Colonic mucosa (tissue), 4 donors: ENCODE measurements at regions not wholly inside any gene's neighbourhood (a gene's known extent, or its start where the extent isn't known, plus 50 kb on each side); places are given as distances from the start of the nearest gene placed in this dataset.

ENCODE experiments used
- DNase-seq: peaks from one replicate; pipeline ENCODE4 v3.0.0-alpha.2; 2020
- H3K27ac ChIP-seq: fragments of 200-600 bp; one replicate; pipeline ENCODE4 v1.8.0; 2021
- H3K27me3 ChIP-seq: fragments of 200-600 bp; one replicate; pipeline ENCODE4 v1.8.0; 2021
- H3K36me3 ChIP-seq: fragments of 200-600 bp; one replicate; pipeline ENCODE4 v1.8.0; 2021
- H3K4me1 ChIP-seq: fragments of 200-600 bp; one replicate; pipeline ENCODE4 v1.8.0; 2021; ENCODE audit warnings: mild to moderate bottlenecking
- H3K4me3 ChIP-seq: fragments of 200-600 bp; one replicate; pipeline ENCODE4 v1.8.0; 2021
- H3K9ac ChIP-seq, 2 donors: one replicate each; pipeline ENCODE4 v1.7.0; 2013; ENCODE audit warnings: control low read depth in 2 of 2, low read depth in 2 of 2, low read length in 2 of 2
- H3K9me3 ChIP-seq: fragments of 200-600 bp; one replicate; pipeline ENCODE4 v1.8.0; 2021
- intact Hi-C: fragments of 100-400 bp; cut with DNase I; formaldehyde crosslinking; loops from one replicate; pipeline ENCODE4 v1.14.1; 2022
- TF ChIP-seq, protein P1 (sequence below): fragments of 200-600 bp; IDR thresholded peaks from one replicate; pipeline ENCODE4 v1.8.0; 2022; ENCODE audit warnings: antibody characterized with exemption, mild to moderate bottlenecking
- donor health status: healthy.
- donor health status: DM: no; HTN: no; CAD: no.
- donor health status: DM: no; HTN: no; CAD: no.

DNA sequence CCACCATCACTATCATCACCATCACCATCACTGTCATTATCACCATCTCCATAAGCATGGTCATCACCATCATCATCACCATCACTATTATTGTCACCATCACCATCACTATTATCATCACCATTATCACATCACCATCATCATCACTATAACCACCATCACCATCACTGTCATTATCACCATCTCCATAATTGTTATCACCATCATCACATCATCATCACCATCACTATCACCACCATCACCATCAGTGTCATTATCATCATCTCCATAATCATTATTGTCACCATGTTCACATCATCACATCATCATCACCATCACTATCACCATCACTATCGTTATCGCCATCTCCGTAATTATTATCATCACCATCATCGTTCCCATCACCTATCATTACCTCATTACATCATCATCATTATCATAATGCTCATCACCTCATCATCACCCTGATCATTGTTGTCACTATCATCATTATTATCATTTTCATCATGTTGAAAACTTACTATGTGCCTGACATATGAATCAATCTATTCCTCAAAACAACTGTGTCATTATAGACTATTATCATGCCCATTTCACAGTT lies 280.3 kb upstream of the HS6ST1 start:
- no peaks in the 10 kb centered on the region for H3K4me1 ChIP-seq
- H3K9ac ChIP-seq = no peak overlapping the region
- H3K27ac ChIP-seq = no peak overlapping the region
- intact Hi-C loops = no loop called here
- no peak for DNase-seq
- no peaks in the 10 kb centered on the region for H3K9me3 ChIP-seq
- H3K36me3 ChIP-seq = no peaks in the 10 kb centered on the region
- no peak overlapping the region for H3K4me3 ChIP-seq
- H3K27me3 ChIP-seq = no peaks in the 10 kb centered on the region
- TF ChIP-seq, protein P1, sequence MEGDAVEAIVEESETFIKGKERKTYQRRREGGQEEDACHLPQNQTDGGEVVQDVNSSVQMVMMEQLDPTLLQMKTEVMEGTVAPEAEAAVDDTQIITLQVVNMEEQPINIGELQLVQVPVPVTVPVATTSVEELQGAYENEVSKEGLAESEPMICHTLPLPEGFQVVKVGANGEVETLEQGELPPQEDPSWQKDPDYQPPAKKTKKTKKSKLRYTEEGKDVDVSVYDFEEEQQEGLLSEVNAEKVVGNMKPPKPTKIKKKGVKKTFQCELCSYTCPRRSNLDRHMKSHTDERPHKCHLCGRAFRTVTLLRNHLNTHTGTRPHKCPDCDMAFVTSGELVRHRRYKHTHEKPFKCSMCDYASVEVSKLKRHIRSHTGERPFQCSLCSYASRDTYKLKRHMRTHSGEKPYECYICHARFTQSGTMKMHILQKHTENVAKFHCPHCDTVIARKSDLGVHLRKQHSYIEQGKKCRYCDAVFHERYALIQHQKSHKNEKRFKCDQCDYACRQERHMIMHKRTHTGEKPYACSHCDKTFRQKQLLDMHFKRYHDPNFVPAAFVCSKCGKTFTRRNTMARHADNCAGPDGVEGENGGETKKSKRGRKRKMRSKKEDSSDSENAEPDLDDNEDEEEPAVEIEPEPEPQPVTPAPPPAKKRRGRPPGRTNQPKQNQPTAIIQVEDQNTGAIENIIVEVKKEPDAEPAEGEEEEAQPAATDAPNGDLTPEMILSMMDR = no peak

DNA sequence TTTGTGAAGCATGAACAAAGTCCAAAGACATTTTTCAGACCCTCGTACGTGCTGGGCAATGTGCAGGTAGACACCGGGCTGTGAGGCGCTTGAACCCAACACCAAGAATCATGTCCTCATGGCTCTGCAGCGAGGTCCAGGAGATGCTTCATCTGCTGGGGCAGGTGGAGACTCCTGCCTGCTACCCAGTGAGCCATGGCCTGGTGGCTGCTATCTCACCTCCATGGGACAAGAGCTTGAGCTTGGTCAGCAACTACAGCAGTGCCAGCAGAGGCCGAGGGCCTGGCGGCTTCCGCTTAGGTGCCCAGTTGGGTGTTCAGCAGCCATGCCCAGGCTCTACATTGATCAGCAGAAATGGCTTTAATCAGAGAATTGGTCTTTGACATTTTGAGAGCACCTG lies 281.0 kb upstream of the HS6ST1 start:
- no peak overlapping the region for H3K9ac ChIP-seq
- TF ChIP-seq, protein P1 = no peak
- no peaks in the 10 kb centered on the region for H3K36me3 ChIP-seq
- H3K4me3 ChIP-seq = no peak overlapping the region
- no peaks in the 10 kb centered on the region for H3K9me3 ChIP-seq
- no peaks in the 10 kb centered on the region for H3K27me3 ChIP-seq
- DNase-seq = no peak
- H3K4me1 ChIP-seq = no peaks in the 10 kb centered on the region
- intact Hi-C loops = no loop called here
- H3K27ac ChIP-seq = no peak overlapping the region

DNA sequence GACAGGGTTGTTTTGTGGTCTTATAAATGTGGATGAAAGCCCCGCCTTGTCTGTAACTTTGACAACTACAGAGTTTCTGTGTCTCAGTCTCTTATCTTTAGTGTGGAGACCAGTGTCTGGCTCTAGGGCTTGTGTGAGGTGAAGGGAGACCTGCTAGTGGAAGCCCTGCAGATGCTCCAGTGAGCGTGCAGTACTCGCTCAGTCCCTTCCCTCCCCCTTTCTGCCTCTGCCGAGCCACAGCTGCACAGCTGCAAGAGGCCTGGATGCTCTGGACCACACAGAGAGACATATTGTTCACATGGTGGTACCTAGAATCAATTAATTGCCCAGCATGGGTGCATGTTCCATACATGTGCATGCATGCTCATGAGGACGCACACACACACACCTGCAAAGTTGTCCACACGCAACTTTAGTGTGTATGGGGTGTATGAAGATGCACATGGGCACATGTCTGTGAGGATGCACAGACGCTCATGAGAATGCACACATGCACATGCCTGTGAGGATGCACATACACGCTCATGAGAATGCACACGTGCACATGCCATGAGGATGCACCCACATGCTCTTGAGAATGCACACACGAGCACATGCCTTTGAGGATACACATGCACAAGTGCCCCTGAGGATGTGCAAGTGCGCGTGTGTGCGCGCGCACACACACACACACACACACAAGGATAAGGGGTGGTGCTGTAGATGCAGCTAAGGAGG lies 282.1 kb upstream of the HS6ST1 start:
- H3K9me3 ChIP-seq = no peaks in the 10 kb centered on the region
- DNase-seq = no peak
- intact Hi-C loops = no loop called here
- no peaks in the 10 kb centered on the region for H3K36me3 ChIP-seq
- no peak overlapping the region for H3K9ac ChIP-seq
- H3K27me3 ChIP-seq = no peaks in the 10 kb centered on the region
- H3K4me3 ChIP-seq = no peak overlapping the region
- H3K4me1 ChIP-seq = no peaks in the 10 kb centered on the region
- TF ChIP-seq, protein P1 = no peak
- H3K27ac ChIP-seq = no peak overlapping the region

DNA sequence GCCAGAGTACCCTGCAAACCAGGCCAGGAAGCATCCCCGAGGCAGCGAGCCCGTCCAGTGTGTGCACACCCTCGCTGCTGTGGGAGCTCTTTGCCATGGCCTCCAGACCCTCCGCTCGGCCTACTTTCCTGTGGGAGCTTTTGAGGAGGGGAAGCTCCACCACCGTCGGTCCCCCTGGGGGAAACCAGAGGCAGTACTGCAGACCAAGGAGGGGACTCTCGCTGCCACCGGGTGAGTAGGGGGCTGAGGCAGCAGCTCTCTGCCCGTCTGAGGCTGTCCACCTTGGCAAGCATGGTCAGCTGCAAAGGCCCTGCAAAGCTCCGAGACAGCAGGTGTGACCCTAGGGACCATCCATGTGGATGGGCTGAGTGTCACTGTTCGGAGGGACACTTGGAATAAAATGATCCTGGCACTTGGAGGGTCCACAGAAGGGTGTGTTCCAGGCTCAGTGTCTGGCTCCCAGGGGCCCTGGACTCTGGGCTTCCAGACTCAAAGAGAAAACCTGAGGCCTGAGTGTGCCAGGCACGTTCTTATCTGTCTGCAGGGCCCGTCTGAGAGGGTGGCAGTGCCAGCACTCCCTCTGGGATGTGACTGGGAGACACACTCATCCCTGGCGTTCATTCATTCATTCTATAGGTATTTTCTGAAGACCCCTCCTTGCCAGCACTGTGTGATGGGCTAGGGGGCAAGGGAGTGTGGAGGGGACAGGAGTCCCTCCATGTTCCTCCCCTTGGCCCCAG lies 282.8 kb upstream of the HS6ST1 start:
- Histone ChIP-seq H3K36me3 (no peaks in the 10 kb centered on the region), H3K27ac (no peak overlapping the region), H3K4me1 (no peaks in the 10 kb centered on the region), H3K4me3 (no peak overlapping the region), H3K27me3 (no peaks in the 10 kb centered on the region), H3K9ac (no peak overlapping the region), H3K9me3 (no peaks in the 10 kb centered on the region)
- TF ChIP-seq, protein P1 = no peak
- intact Hi-C loops = no loop called here
- DNase-seq = no peak

DNA sequence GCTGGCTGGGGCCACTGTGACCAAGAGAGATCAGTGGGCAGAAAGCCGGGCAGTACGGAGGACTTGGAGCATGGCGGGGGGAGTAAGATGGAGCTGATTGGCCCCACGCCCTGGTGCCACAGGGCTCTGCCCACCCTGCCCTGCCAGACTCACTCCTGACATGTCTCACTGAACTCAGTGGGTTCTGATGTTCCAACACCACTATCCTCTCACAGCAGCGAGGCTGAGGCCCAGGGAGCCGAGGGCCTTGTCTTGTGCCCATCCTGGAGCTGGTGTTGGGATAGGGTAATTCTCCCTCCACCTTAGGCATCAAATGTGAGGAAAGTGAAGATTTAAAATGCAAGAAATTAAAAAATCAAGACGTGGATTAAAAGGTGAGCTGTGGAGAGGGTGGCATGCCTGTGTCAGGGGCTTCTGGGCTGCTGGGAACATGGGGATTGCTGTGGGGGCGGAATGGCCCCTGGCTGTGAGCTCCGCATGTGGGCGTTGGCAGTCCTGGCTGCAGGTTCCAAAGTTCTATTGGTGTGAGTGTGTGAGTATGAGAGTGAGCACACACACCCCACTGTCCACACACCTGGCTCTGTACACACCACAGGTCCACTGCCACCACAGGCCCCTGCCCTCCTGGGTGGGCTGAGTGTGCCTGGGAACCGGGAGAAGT lies 283.5 kb upstream of the HS6ST1 start:
- no peaks in the 10 kb centered on the region for H3K36me3 ChIP-seq
- no peak overlapping the region for H3K27ac ChIP-seq
- H3K9ac ChIP-seq = no peak overlapping the region
- H3K27me3 ChIP-seq = no peaks in the 10 kb centered on the region
- TF ChIP-seq, protein P1 = no peak
- no peak for DNase-seq
- intact Hi-C loops = no loop called here
- no peak overlapping the region for H3K4me3 ChIP-seq
- no peaks in the 10 kb centered on the region for H3K4me1 ChIP-seq
- no peaks in the 10 kb centered on the region for H3K9me3 ChIP-seq
